Tibial artery (tissue), 4 donors: ENCODE measurements at regions not wholly inside any gene's neighbourhood (a gene's known extent, or its start where the extent isn't known, plus 50 kb on each side); places are given as distances from the start of the nearest gene placed in this dataset.

Experiments used
- DNase-seq, 2 donors: peaks; one replicate each; pipeline ENCODE4 v3.0.0-alpha.2; 2019
- H3K27ac ChIP-seq, 2 donors: fragments of 200-600 bp; sonication (generic) in 1 of 2; 1 replicate in 1 of 2; 2 replicates in 1 of 2; pipeline ENCODE4 v1.5.1; 2018 to 2019; ENCODE audit warnings: mild to moderate bottlenecking in 1 of 2
- H3K27me3 ChIP-seq, 2 donors: fragments of 200-600 bp; sonication (generic) in 1 of 2; one replicate each; pipeline versions ENCODE4 v1.5.1 to v1.6.0; 2016 to 2019
- H3K36me3 ChIP-seq, 3 donors: fragments of 200-600 bp; sonication (generic) in 2 of 3; one replicate each; pipeline ENCODE4 v1.5.1; 2016 to 2019; ENCODE audit warnings: mild to moderate bottlenecking in 2 of 3
- H3K4me1 ChIP-seq, 4 donors: fragments of 200-600 bp; sonication (generic) in 2 of 4; 1 replicate in 3 of 4; 2 replicates in 1 of 4; pipeline ENCODE4 v1.5.1; 2016 to 2019
- H3K4me3 ChIP-seq, 2 donors: fragments of 200-600 bp; sonication (generic) in 1 of 2; 1 replicate in 1 of 2; 2 replicates in 1 of 2; pipeline ENCODE4 v1.5.1; 2018 to 2019; ENCODE audit warnings: mild to moderate bottlenecking in 2 of 2
- H3K9me3 ChIP-seq, 3 donors: fragments of 200-600 bp; sonication (generic) in 1 of 3; one replicate each; pipeline ENCODE4 v1.5.1; 2016 to 2019
- CTCF ChIP-seq, 2 experiments: fragments of 200-600 bp in 1 of 2; fragments of 450-650 bp in 1 of 2; IDR thresholded peaks; one replicate each; pipeline ENCODE4 v1.5.1; 2017 to 2019; ENCODE audit warnings: antibody characterized with exemption in 2 of 2, mild to moderate bottlenecking in 1 of 2, moderate library complexity in 1 of 2
- intact Hi-C: fragments of 100-400 bp; cut with DNase I; formaldehyde crosslinking; loops from one replicate; pipeline ENCODE4 v1.15.0; 2023; ENCODE audit warnings: low total_unique reads

GRCh38 chr4:41454423-41454822 is 83.5 kb upstream of the LIMCH1 start:
- Histone ChIP-seq H3K4me3 (no peak overlapping the region), H3K27ac (no peak overlapping the region), H3K27me3 (no peaks in the 10 kb centered on the region), H3K4me1 (peaks cover 0 to 43% (median 3%) of the 10 kb centered on the region in 4 donors), H3K9me3 (no peaks in the 10 kb centered on the region), H3K36me3 (no peaks in the 10 kb centered on the region)
- no peak for TF ChIP-seq CTCF (IDR thresholded peaks at IDR 0.05)
- intact Hi-C loops, result no loop called here
- no peak for DNase-seq

- peaks cover 0 to 43% (median 3%) of the 10 kb centered on the region in 4 donors for H3K4me1 ChIP-seq
- H3K27ac ChIP-seq, result no peak overlapping the region
- intact Hi-C loops, result no loop called here
- TF ChIP-seq CTCF (IDR thresholded peaks at IDR 0.05), result no peak
- H3K4me3 ChIP-seq, result no peak overlapping the region
- DNase-seq, result no peak
- H3K9me3 ChIP-seq, result no peaks in the 10 kb centered on the region
- H3K27me3 ChIP-seq, result no peaks in the 10 kb centered on the region
- no peaks in the 10 kb centered on the region for H3K36me3 ChIP-seq
Observed at GRCh38 chr4:41455206-41455605, 82.8 kb upstream of the LIMCH1 start.

- Histone ChIP-seq H3K27me3 (no peaks in the 10 kb centered on the region), H3K36me3 (no peaks in the 10 kb centered on the region), H3K27ac (no peak overlapping the region), H3K9me3 (no peaks in the 10 kb centered on the region), H3K4me3 (no peak overlapping the region), H3K4me1 (peaks cover 0 to 45% (median 3%) of the 10 kb centered on the region in 4 donors)
- no peak for TF ChIP-seq CTCF (IDR thresholded peaks at IDR 0.05)
- no peak for DNase-seq
- intact Hi-C loops, result no loop called here
Observed at GRCh38 chr4:41456559-41457101, 81.3 kb upstream of the LIMCH1 start.

- intact Hi-C loops, result no loop called here
- no peak for DNase-seq
- Histone ChIP-seq H3K36me3 (no peaks in the 10 kb centered on the region), H3K9me3 (no peaks in the 10 kb centered on the region), H3K27me3 (no peaks in the 10 kb centered on the region), H3K27ac (no peak overlapping the region), H3K4me3 (no peak overlapping the region), H3K4me1 (peaks cover 0 to 43% (median 6%) of the 10 kb centered on the region in 4 donors)
- no peak for TF ChIP-seq CTCF (IDR thresholded peaks at IDR 0.05)
Observed at GRCh38 chr4:41458689-41459088, 79.3 kb upstream of the LIMCH1 start.

- DNase-seq, result no peak
- intact Hi-C loops, result no loop called here
- TF ChIP-seq CTCF (IDR thresholded peaks at IDR 0.05), result no peak
- Histone ChIP-seq H3K4me3 (no peak overlapping the region), H3K4me1 (peaks cover 0 to 32% (median 3%) of the 10 kb centered on the region in 4 donors), H3K27me3 (no peaks in the 10 kb centered on the region), H3K27ac (no peak overlapping the region), H3K9me3 (no peaks in the 10 kb centered on the region), H3K36me3 (no peaks in the 10 kb centered on the region)
Observed at GRCh38 chr4:41460641-41461040, 77.3 kb upstream of the LIMCH1 start.
